Prostate gland (tissue), 2 donors: ENCODE measurements at regions not wholly inside any gene's neighbourhood (a gene's known extent, or its start where the extent isn't known, plus 50 kb on each side); places are given as distances from the start of the nearest gene placed in this dataset.
A peak's percentile ranks its signal among the peaks of the same experiment; 100 is the strongest.

Experiments
- POLR2A ChIP-seq: fragments of 450-650 bp; IDR thresholded peaks from one replicate; pipeline ENCODE4 v1.6.1; 2016; ENCODE audit warnings: antibody characterized with exemption, mild to moderate bottlenecking
- TF ChIP-seq, protein P1 (sequence below), 4 experiments: fragments of 200-600 bp in 2 of 4; fragments of 450-650 bp in 2 of 4; sonication (generic) in 2 of 4; IDR thresholded peaks; 1 replicate in 3 of 4; 2 replicates in 1 of 4; pipeline ENCODE4 v1.5.1; 2016 to 2019; ENCODE audit warnings: antibody characterized with exemption in 4 of 4, mild to moderate bottlenecking in 2 of 4, moderate library complexity in 2 of 4

DNA sequence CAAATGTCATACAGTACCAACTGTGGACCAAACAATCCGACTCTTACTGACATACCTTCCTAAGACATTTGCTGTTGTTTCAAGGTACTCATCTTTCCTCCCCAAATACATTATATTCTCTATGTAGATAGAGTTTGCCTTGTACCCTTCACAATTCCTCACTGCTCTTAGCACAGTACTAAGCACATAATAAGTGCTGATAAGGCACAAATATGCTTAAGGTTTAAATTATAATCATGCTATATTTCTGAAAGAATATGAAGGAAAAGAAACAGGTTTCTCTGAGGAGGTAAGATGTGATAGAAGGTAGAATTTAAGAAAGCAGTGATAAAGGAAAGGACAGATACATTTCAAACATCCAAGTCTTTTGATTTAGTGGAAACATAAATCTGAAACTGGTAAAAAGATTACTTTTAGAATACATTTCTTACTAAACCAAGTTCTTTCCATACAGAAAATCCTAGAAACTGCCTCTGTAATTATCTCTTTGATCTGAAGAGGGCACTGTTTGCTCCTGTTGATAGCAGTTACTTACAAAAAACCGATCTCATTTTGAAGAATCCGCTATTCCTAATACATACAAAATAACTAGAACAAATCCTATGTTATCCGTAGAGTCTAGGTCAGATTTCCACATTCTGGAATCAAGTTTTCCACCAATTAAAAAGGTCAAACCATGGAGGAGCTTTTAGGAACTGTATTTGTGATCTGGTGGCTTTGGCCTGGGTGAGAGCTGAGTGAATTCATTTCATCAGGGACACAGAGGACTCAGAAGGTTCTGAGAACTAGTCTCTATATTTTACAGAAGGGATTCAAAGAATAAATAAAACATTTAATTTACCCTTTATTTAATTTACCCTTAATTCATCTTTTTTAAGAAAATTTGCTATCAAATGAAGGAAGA, 311.9 kb downstream of the DAD1 start:
- TF ChIP-seq, protein P1, sequence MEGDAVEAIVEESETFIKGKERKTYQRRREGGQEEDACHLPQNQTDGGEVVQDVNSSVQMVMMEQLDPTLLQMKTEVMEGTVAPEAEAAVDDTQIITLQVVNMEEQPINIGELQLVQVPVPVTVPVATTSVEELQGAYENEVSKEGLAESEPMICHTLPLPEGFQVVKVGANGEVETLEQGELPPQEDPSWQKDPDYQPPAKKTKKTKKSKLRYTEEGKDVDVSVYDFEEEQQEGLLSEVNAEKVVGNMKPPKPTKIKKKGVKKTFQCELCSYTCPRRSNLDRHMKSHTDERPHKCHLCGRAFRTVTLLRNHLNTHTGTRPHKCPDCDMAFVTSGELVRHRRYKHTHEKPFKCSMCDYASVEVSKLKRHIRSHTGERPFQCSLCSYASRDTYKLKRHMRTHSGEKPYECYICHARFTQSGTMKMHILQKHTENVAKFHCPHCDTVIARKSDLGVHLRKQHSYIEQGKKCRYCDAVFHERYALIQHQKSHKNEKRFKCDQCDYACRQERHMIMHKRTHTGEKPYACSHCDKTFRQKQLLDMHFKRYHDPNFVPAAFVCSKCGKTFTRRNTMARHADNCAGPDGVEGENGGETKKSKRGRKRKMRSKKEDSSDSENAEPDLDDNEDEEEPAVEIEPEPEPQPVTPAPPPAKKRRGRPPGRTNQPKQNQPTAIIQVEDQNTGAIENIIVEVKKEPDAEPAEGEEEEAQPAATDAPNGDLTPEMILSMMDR (IDR thresholded peaks at IDR 0.05): peak in 3 of 4 experiments; percentile 11 to 46 (median 41)
- no peak for TF ChIP-seq POLR2A
